GM12875 (cell line): ENCODE measurements at regions not wholly inside any gene's neighbourhood (a gene's known extent, or its start where the extent isn't known, plus 50 kb on each side); places are given as distances from the start of the nearest gene placed in this dataset.
A peak's percentile ranks its signal among the peaks of the same experiment; 100 is the strongest.

Source experiments
- H3K4me3 ChIP-seq: one replicate; pipeline ENCODE4 v1.5.1; 2011; ENCODE audit warnings: low read depth, low read length, control low read depth
- CTCF ChIP-seq: IDR thresholded peaks from 2 replicates; pipeline ENCODE4 v1.5.1; 2011; ENCODE audit warnings: low read depth, mild to moderate bottlenecking, control low read depth, inconsistent platforms, low read length, moderate library complexity, borderline replicate concordance; ENCODE audit not compliant: insufficient read depth

GRCh38 chr3:61354604-61355003 is 103.4 kb upstream of the FHIT start:
- H3K4me3 ChIP-seq: no peak overlapping the region
- TF ChIP-seq CTCF: no peak

GRCh38 chr3:61356685-61357084 is 105.4 kb upstream of the FHIT start:
- no peak for TF ChIP-seq CTCF
- no peak overlapping the region for H3K4me3 ChIP-seq

- H3K4me3 ChIP-seq: no peak overlapping the region
- no peak for TF ChIP-seq CTCF
Observed at GRCh38 chr3:61357902-61358301, 106.7 kb upstream of the FHIT start.

DNA sequence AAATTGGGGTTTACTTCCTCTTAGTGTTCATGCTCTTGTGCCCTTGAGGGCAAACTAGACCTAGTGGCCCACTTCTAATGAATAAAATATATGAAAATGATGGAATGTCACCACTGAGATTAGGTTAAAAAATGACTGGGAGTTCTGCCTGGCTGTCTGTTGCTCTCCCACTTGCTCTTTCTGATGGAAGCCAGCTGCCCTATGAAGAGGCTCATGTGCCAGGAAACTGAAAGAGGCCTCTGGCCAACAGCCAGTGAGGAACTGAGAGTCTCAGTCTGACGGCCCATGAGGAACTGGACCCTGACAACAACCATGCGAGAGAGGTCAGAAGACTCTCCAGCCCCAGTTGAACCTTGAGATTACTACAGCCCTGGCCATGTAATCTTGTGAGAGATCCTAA is 107.1 kb upstream of the FHIT start:
- H3K4me3 ChIP-seq: no peak overlapping the region
- no peak for TF ChIP-seq CTCF

DNA sequence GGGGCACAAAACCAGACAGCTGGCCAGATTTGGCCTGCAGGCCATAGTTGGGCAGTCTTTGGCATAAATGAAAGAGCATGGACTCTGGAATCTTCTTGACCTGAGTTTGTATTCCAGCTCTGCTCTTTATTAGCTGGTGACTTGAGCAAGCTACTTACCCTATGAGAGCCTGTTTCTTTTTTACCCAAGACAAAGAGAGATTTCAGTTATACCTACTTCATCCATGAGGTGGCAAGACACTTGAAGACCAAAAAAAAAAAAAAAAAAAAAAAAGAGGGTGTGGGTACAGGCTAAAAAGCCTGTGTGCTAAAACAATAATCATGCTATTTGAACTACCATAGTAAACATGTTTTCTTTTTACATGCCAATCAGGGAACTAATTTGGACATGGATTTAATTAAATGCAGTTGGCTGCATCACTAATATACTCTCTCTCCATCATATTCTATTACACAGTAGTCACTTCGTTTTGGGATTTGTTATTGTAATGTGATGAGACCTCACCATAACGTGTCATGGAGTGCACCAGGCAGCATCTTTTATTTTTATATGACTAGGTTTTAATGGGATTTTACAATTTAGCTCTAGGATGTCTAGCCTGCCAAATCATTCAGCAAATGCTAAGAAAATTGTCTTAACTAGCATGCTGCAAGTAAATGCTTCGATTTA is 109.2 kb upstream of the FHIT start:
- no peak overlapping the region for H3K4me3 ChIP-seq
- no peak for TF ChIP-seq CTCF

GRCh38 chr3:61369678-61370077 is 118.4 kb upstream of the FHIT start:
- no peak for TF ChIP-seq CTCF
- H3K4me3 ChIP-seq: no peak overlapping the region

DNA sequence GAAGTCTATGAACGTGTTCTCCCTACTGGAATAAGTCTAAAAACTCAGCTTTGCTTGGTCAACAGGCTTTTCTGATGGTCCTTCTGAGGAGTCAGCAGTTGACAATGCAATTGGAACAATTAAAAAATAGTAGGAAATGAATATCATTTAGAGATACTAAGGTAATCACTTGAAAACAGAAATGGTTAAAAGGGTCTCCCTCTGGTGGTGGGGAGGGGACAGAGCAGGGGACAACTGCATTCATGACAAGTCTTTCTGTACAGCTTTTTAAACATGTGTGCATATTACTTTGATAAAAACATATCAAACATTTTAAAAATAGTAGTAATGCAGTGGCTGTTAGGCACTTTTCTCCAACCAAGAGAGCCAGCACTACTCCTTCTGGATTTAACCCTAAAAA is 119.9 kb upstream of the FHIT start:
- TF ChIP-seq CTCF: peak; percentile 70; the same call in 1 of the 2 replicates
- H3K4me3 ChIP-seq: no peak overlapping the region
